ENCODE measurements at regions not wholly inside any gene's neighbourhood (a gene's known extent, or its start where the extent isn't known, plus 50 kb on each side); places are given as distances from the start of the nearest gene placed in this dataset.
A peak's percentile ranks its signal among the peaks of the same experiment; 100 is the strongest.

- TF ChIP-seq CTCF (IDR thresholded peaks at IDR 0.05; ENCODE audit: low read depth, low read length, missing control alignments), result no peak
- DNase-seq (ENCODE audit: extremely low read depth, low read depth), result no peak
- H3K4me3 ChIP-seq (replicated peaks; ENCODE audit: low read depth, low read length), result no peak overlapping the region
Measured at GRCh38 chr2:238576674-238577073, 149.9 kb downstream of the ASB1 start.

GRCh38 chr2:238578256-238578655 lies 151.5 kb downstream of the ASB1 start:
- H3K4me3 ChIP-seq (replicated peaks; ENCODE audit: low read depth, low read length), result no peak overlapping the region
- no peak for TF ChIP-seq CTCF (IDR thresholded peaks at IDR 0.05; ENCODE audit: low read depth, low read length, missing control alignments)
- DNase-seq (ENCODE audit: extremely low read depth, low read depth), result no peak

- TF ChIP-seq CTCF (IDR thresholded peaks at IDR 0.05; ENCODE audit: low read depth, low read length, missing control alignments), result no peak
- DNase-seq (ENCODE audit: extremely low read depth, low read depth), result no peak
- no peak overlapping the region for H3K4me3 ChIP-seq (replicated peaks; ENCODE audit: low read depth, low read length)
Measured at GRCh38 chr2:238580486-238580885, 153.8 kb downstream of the ASB1 start.

GRCh38 chr2:238581126-238581525 lies 154.4 kb downstream of the ASB1 start:
- no peak for DNase-seq (ENCODE audit: extremely low read depth, low read depth)
- H3K4me3 ChIP-seq (replicated peaks; ENCODE audit: low read depth, low read length), result no peak overlapping the region
- no peak for TF ChIP-seq CTCF (IDR thresholded peaks at IDR 0.05; ENCODE audit: low read depth, low read length, missing control alignments)

GRCh38 chr2:238582159-238582558 lies 155.4 kb downstream of the ASB1 start:
- peak; percentile 43 for DNase-seq (ENCODE audit: extremely low read depth, low read depth)
- TF ChIP-seq CTCF (IDR thresholded peaks at IDR 0.05; ENCODE audit: low read depth, low read length, missing control alignments), result no peak
- no peak overlapping the region for H3K4me3 ChIP-seq (replicated peaks; ENCODE audit: low read depth, low read length)

GRCh38 chr2:238584617-238585016 lies 157.9 kb downstream of the ASB1 start:
- H3K4me3 ChIP-seq (replicated peaks; ENCODE audit: low read depth, low read length), result no peak overlapping the region
- no peak for DNase-seq (ENCODE audit: extremely low read depth, low read depth)
- no peak for TF ChIP-seq CTCF (IDR thresholded peaks at IDR 0.05; ENCODE audit: low read depth, low read length, missing control alignments)

All from HFF-Myc (cell line).